NB4 (cell line): ENCODE measurements at regions not wholly inside any gene's neighbourhood (a gene's known extent, or its start where the extent isn't known, plus 50 kb on each side); places are given as distances from the start of the nearest gene placed in this dataset.

Experiments
- DNase-seq: peaks from one replicate; pipeline ENCODE4 v3.0.0; 2010; ENCODE audit warnings: low read depth
- H3K4me3 ChIP-seq: one replicate; pipeline ENCODE4 v1.5.1; 2011; ENCODE audit warnings: mild to moderate bottlenecking, low read depth, low read length, moderate library complexity
- CTCF ChIP-seq: IDR thresholded peaks from one replicate; pipeline ENCODE4 v1.5.1; 2012; ENCODE audit warnings: low read depth, low read length
- MAX ChIP-seq: IDR thresholded peaks from 2 replicates; pipeline ENCODE4 v1.6.1; 2011; ENCODE audit warnings: low read depth, low read length
- MYC ChIP-seq: IDR thresholded peaks from 2 replicates; pipeline ENCODE4 v1.6.1; 2011; ENCODE audit warnings: low read depth, low read length
- POLR2A ChIP-seq: IDR thresholded peaks from 2 replicates; pipeline ENCODE4 v1.6.1; 2011; ENCODE audit warnings: mild to moderate bottlenecking; ENCODE audit not compliant: insufficient read length; ENCODE audit errors: extremely low read depth

- no peak for TF ChIP-seq POLR2A
- TF ChIP-seq CTCF = no peak
- TF ChIP-seq MAX = no peak
- TF ChIP-seq MYC = no peak
- no peak for DNase-seq
These were observed 296.6 kb downstream of the PLOD2 start for GRCh38 chr3:145864336-145864735.

GRCh38 chr3:145865399-145866018 is 295.5 kb downstream of the PLOD2 start:
- DNase-seq = no peak
- TF ChIP-seq POLR2A = no peak
- no peak for TF ChIP-seq CTCF
- no peak for TF ChIP-seq MAX
- TF ChIP-seq MYC = no peak
- no peak overlapping the region for H3K4me3 ChIP-seq

More at GRCh38 chr3:145864336-145864735, 296.6 kb downstream of the PLOD2 start:
- H3K4me3 ChIP-seq = no peak overlapping the region

- no peak for DNase-seq
- no peak for TF ChIP-seq MYC
- no peak for TF ChIP-seq CTCF
- TF ChIP-seq POLR2A = no peak
- TF ChIP-seq MAX = no peak
- H3K4me3 ChIP-seq = no peak overlapping the region
These were observed 291.0 kb downstream of the PLOD2 start for GRCh38 chr3:145869958-145870357.

- no peak for DNase-seq
- no peak for TF ChIP-seq CTCF
- TF ChIP-seq MAX = no peak
- TF ChIP-seq MYC = no peak
- TF ChIP-seq POLR2A = no peak
- no peak overlapping the region for H3K4me3 ChIP-seq
These were observed 278.5 kb downstream of the PLOD2 start for GRCh38 chr3:145882436-145882835.

- H3K4me3 ChIP-seq = no peak overlapping the region
- no peak for DNase-seq
- TF ChIP-seq POLR2A (no peak), MYC (no peak), MAX (no peak), CTCF (no peak)
These were observed 271.3 kb downstream of the PLOD2 start for GRCh38 chr3:145889730-145890129.
